CD8-positive, alpha-beta memory T cell (primary cell): ENCODE measurements at regions not wholly inside any gene's neighbourhood (a gene's known extent, or its start where the extent isn't known, plus 50 kb on each side); places are given as distances from the start of the nearest gene placed in this dataset.

Experiments used
- CTCF ChIA-PET: fragments of 350-600 bp; sonication (Branson Sonifier 250); formaldehyde crosslinking; loops from one replicate; lab custom pipeline; 2021; ENCODE audit warnings: antibody characterized with exemption; lab: Charles Lee
- POLR2A ChIA-PET: fragments of 350-600 bp; sonication (Branson Sonifier 250); formaldehyde crosslinking; loops from one replicate; lab custom pipeline; 2021; ENCODE audit warnings: antibody characterized with exemption; lab: Charles Lee
- DNase-seq, 5 donors: peaks; one replicate each; pipeline versions ENCODE4 v3.0.0 to v3.0.0-alpha.2; 2020 to 2022; ENCODE audit warnings: mixed read lengths in 1 of 5
- H3K27ac ChIP-seq: one replicate; pipeline ENCODE4 v1.7.0; 2013; ENCODE audit warnings: low read depth, mild to moderate bottlenecking, low read length, moderate library complexity
- H3K27me3 ChIP-seq: 2 replicates; pipeline ENCODE4 v1.7.0; 2013; ENCODE audit warnings: low read length, mild to moderate bottlenecking; ENCODE audit not compliant: insufficient read depth, poor library complexity, severe bottlenecking
- H3K36me3 ChIP-seq: 2 replicates; pipeline ENCODE4 v1.7.0; 2013; ENCODE audit warnings: mild to moderate bottlenecking, low read length, moderate library complexity; ENCODE audit not compliant: insufficient read depth
- H3K4me1 ChIP-seq: 2 replicates; pipeline ENCODE4 v1.7.0; 2013; ENCODE audit warnings: mild to moderate bottlenecking, low read length, moderate library complexity; ENCODE audit not compliant: insufficient read depth
- H3K4me3 ChIP-seq: 2 replicates; pipeline ENCODE4 v1.7.0; 2013; ENCODE audit warnings: mild to moderate bottlenecking, low read length
- H3K9me3 ChIP-seq: 2 replicates; pipeline ENCODE4 v1.7.0; 2013; ENCODE audit warnings: mild to moderate bottlenecking, low read length
- H3K27ac Mint-ChIP-seq, 8 donors: one replicate each; pipeline ENCODE4 v1.8.0; 2020 to 2021; ENCODE audit warnings: mixed read lengths in 8 of 8, mild to moderate bottlenecking in 6 of 8, inconsistent platforms in 3 of 8, moderate library complexity in 3 of 8
- H3K27me3 Mint-ChIP-seq, 2 donors: one replicate each; pipeline ENCODE4 v1.8.0; 2020 to 2021; ENCODE audit warnings: mixed read lengths in 2 of 2, mild to moderate bottlenecking in 1 of 2, moderate library complexity in 1 of 2
- H3K36me3 Mint-ChIP-seq, 3 donors: one replicate each; pipeline ENCODE4 v1.8.0; 2020 to 2021; ENCODE audit warnings: mixed read lengths in 3 of 3, inconsistent platforms in 1 of 3, mild to moderate bottlenecking in 1 of 3
- H3K4me1 Mint-ChIP-seq, 3 donors: one replicate each; pipeline ENCODE4 v1.8.0; 2020 to 2021; ENCODE audit warnings: mixed read lengths in 3 of 3, inconsistent platforms in 1 of 3, mild to moderate bottlenecking in 1 of 3
- H3K4me3 Mint-ChIP-seq, 7 donors: one replicate each; pipeline ENCODE4 v1.8.0; 2020 to 2021; ENCODE audit warnings: mixed read lengths in 7 of 7, mild to moderate bottlenecking in 6 of 7, moderate library complexity in 4 of 7, inconsistent platforms in 2 of 7
- H3K9me3 Mint-ChIP-seq, 5 donors: one replicate each; pipeline ENCODE4 v1.8.0; 2020 to 2022; ENCODE audit warnings: mixed read lengths in 5 of 5, mild to moderate bottlenecking in 3 of 5, moderate library complexity in 2 of 5, inconsistent platforms in 1 of 5

DNA sequence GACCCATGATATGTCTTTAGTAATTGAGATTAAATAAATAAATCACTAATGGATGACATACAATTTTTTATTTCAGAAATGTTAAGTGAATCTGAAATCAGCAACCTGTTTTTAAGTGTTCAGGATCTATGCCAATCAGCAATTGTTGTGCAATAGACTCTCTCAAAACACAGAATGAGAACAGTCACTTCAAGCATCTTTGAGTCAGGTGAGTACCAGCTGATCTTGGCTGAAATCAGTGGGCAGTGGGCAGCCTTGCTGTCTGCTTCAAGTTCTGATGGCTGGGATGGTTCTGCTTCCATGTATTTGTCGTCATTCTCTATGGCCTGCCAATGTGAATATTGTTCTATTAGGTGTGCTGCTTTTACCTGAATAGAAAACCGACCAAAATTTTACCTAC, 82.3 kb upstream of the NRG3 start:
- H3K9me3 ChIP-seq: no peaks in the 10 kb centered on the region
- Mint-ChIP-seq H3K4me1 (no peaks in the 10 kb centered on the region), H3K36me3 (no peaks in the 10 kb centered on the region), H3K4me3 (no peak overlapping the region), H3K27me3 (no peaks in the 10 kb centered on the region), H3K27ac (no peak overlapping the region), H3K9me3 (peaks cover 0 to 15% (median 6%) of the 10 kb centered on the region in 5 donors)
- ChIA-PET CTCF (no interaction called here), POLR2A (no interaction called here)
- no peaks in the 10 kb centered on the region for H3K4me1 ChIP-seq
- H3K36me3 ChIP-seq: no peaks in the 10 kb centered on the region
- H3K27ac ChIP-seq: no peak overlapping the region
- no peak for DNase-seq
- H3K4me3 ChIP-seq: no peak overlapping the region
- no peaks in the 10 kb centered on the region for H3K27me3 ChIP-seq

DNA sequence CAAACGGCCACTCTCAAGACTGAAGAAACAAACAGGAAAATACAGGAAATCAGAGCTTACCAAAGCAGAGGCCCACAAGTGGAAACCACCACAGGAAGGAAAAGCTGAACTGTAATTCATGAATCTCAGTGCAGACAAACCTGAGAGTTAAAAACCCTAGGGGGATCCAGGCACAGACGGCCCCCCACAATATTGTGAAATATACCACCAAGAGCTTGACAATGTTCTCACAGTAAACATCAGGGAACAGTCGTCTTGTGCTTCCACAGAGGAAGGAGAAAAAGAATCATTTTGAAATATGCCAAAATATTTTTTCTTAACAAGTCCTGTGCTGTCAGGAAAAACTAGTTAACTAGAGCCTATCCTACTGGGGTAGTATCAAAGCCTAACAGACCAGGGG, 68.2 kb upstream of the NRG3 start:
- no peaks in the 10 kb centered on the region for H3K4me1 ChIP-seq
- no peaks in the 10 kb centered on the region for H3K27me3 Mint-ChIP-seq
- H3K9me3 ChIP-seq: no peaks in the 10 kb centered on the region
- no peaks in the 10 kb centered on the region for H3K27me3 ChIP-seq
- CTCF ChIA-PET: no interaction called here
- POLR2A ChIA-PET: no interaction called here
- no peaks in the 10 kb centered on the region for H3K36me3 ChIP-seq
- H3K9me3 Mint-ChIP-seq: peaks cover 9 to 28% (median 14%) of the 10 kb centered on the region in 5 donors
- H3K4me1 Mint-ChIP-seq: no peaks in the 10 kb centered on the region
- H3K36me3 Mint-ChIP-seq: peaks cover 0 to 3% (median 0%) of the 10 kb centered on the region in 3 donors
- DNase-seq: no peak
- no peak overlapping the region for H3K4me3 ChIP-seq
- H3K27ac Mint-ChIP-seq: no peak overlapping the region
- H3K27ac ChIP-seq: no peak overlapping the region
- H3K4me3 Mint-ChIP-seq: no peak overlapping the region

DNA sequence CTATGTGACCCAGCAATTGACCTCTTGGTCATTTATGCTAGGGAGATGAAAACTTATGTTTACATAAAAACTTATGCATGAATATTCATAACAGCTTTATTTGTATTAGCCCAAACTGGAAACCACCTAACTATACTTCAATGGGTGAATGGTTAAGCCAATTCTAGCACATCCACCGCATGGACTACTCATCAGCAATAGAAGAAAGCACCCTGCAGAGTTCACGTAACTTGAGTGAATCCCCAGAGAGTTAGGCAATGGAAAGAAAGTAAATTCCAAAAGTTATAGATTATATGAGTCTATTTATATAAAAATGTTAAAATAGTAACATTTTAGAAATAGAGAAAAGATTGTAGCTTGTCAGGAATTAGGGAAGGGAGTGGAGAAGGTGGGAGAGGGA, 60.2 kb upstream of the NRG3 start:
- no peaks in the 10 kb centered on the region for H3K36me3 ChIP-seq
- no peaks in the 10 kb centered on the region for H3K27me3 ChIP-seq
- H3K36me3 Mint-ChIP-seq: no peaks in the 10 kb centered on the region
- no peak for DNase-seq
- H3K27ac ChIP-seq: no peak overlapping the region
- no peaks in the 10 kb centered on the region for H3K4me1 ChIP-seq
- no peaks in the 10 kb centered on the region for H3K4me1 Mint-ChIP-seq
- H3K27me3 Mint-ChIP-seq: no peaks in the 10 kb centered on the region
- POLR2A ChIA-PET: no interaction called here
- H3K4me3 ChIP-seq: no peak overlapping the region
- H3K9me3 Mint-ChIP-seq: peaks cover 1 to 14% (median 4%) of the 10 kb centered on the region in 5 donors
- H3K27ac Mint-ChIP-seq: no peak overlapping the region
- H3K9me3 ChIP-seq: peaks cover 7% of the 10 kb centered on the region
- H3K4me3 Mint-ChIP-seq: no peak overlapping the region
- CTCF ChIA-PET: no interaction called here

DNA sequence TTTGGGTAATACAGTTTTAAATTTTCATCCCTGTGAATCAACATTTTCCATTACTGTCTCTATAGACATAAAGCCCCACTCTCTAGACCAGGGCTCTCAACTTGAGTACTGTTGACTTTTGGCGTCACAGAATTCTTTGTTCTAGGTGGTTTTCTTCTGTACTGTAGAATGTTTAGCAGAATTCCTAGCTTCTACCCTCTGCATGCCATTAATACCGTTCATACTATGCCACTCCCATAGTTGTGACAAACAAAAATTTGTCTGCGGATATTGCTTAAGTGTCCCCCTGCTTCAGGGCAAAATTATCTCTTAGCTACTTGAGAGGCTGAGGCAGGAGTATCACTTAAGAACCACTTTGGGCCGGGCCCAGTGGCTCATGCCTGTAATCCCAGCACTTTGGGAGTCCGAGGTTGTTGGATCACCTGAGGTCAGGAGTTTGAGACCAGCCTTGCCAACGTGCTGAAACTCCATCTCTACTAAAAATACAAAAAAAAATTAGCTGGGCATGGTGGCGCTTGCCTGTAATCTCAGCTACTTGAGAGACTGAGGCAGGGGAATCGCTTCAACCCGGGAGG, 57.3 kb upstream of the NRG3 start:
- no peaks in the 10 kb centered on the region for H3K27me3 Mint-ChIP-seq
- Histone ChIP-seq H3K36me3 (no peaks in the 10 kb centered on the region), H3K27me3 (no peaks in the 10 kb centered on the region), H3K9me3 (peaks cover 6% of the 10 kb centered on the region), H3K4me3 (no peak overlapping the region), H3K27ac (no peak overlapping the region), H3K4me1 (no peaks in the 10 kb centered on the region)
- H3K4me1 Mint-ChIP-seq: no peaks in the 10 kb centered on the region
- peaks cover 1 to 16% (median 2%) of the 10 kb centered on the region in 5 donors for H3K9me3 Mint-ChIP-seq
- H3K4me3 Mint-ChIP-seq: no peak overlapping the region
- H3K36me3 Mint-ChIP-seq: no peaks in the 10 kb centered on the region
- CTCF ChIA-PET: no interaction called here
- H3K27ac Mint-ChIP-seq: no peak overlapping the region
- DNase-seq: no peak
- POLR2A ChIA-PET: no interaction called here

DNA sequence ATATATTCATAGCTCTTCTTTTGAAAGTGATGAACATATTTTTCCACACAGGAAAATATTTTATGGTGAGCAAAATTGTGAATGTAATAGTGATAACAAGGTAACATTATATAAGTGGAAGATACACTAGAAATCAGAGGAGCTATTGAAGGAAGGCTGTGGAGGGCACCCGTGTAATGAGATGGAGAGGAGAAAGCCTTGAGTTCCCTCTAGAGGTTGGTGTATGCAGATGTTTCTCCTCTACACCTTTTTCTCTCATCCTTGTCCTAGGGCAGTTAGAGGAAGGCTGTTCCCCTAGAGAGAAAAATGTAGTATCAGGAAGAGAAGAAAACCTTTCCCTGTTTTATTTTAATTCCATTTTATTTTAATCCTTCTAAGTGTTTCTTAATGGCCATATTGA, 54.6 kb upstream of the NRG3 start:
- Histone ChIP-seq H3K4me1 (no peaks in the 10 kb centered on the region), H3K36me3 (no peaks in the 10 kb centered on the region), H3K4me3 (no peak overlapping the region), H3K27ac (no peak overlapping the region), H3K9me3 (no peaks in the 10 kb centered on the region), H3K27me3 (no peaks in the 10 kb centered on the region)
- H3K27ac Mint-ChIP-seq: no peak overlapping the region
- peak in 1 of 5 donors; percentile 14 for DNase-seq
- peaks cover 1 to 16% (median 2%) of the 10 kb centered on the region in 5 donors for H3K9me3 Mint-ChIP-seq
- H3K27me3 Mint-ChIP-seq: no peaks in the 10 kb centered on the region
- H3K4me1 Mint-ChIP-seq: no peaks in the 10 kb centered on the region
- no peak overlapping the region for H3K4me3 Mint-ChIP-seq
- ChIA-PET POLR2A (no interaction called here), CTCF (no interaction called here)
- H3K36me3 Mint-ChIP-seq: no peaks in the 10 kb centered on the region
